GM12878 (cell line): ENCODE measurements at regions not wholly inside any gene's neighbourhood (a gene's known extent, or its start where the extent isn't known, plus 50 kb on each side); places are given as distances from the start of the nearest gene placed in this dataset.

ENCODE experiments used
- ATAC-seq: fragments of 200-7000 bp; cut with Tn5 transposase; 3 replicates; pipeline ENCODE4 v1.9.1; 2020; ENCODE audit warnings: mild to moderate bottlenecking, moderate library complexity
- BruUV-seq: library from RNA; stranded (reverse); fragments of 400-500 nt; replicated peaks from 2 replicates; lab custom pipeline; 2021; lab: Mats Ljungman, UMichigan
- CTCF ChIA-PET: fragments of 300-600 bp; sonication (Branson Sonifier 250); formaldehyde crosslinking; extraction: SDS; loops from one replicate; lab custom pipeline; 2021; ENCODE audit warnings: inconsistent platforms; lab: Yijun Ruan, JAX
- POLR2A ChIA-PET: fragments of 350-600 bp; formaldehyde crosslinking; extraction: SDS; loops from one replicate; lab custom pipeline; 2021; ENCODE audit warnings: inconsistent platforms; lab: Charles Lee
- RAD21 ChIA-PET: fragments of 300-600 bp; sonication (Branson Sonifier 250); formaldehyde crosslinking; loops from one replicate; lab custom pipeline; 2023; ENCODE audit warnings: antibody characterized with exemption; ENCODE audit not compliant: unreplicated experiment; lab: Charles Lee
- SMC1A ChIA-PET: fragments of 300-600 bp; sonication (Branson Sonifier 250); formaldehyde crosslinking; loops from one replicate; lab custom pipeline; 2023; ENCODE audit not compliant: unreplicated experiment, uncharacterized antibody; lab: Charles Lee
- DNase-seq: peaks from one replicate; pipeline ENCODE4 v3.0.0-alpha.2; 2011; ENCODE audit warnings: low read depth, low spot score
- FAIRE-seq: peaks from 3 replicates; lab custom pipeline; 2011; peaks lifted over from hg19 to GRCh38; lab: Jason Lieb, UNC
- H2AFZ ChIP-seq: 2 replicates; pipeline ENCODE4 v1.6.0; 2011; ENCODE audit warnings: low read depth, low read length, control low read depth; ENCODE audit not compliant: control insufficient read depth
- H3K27ac ChIP-seq: 2 replicates; pipeline ENCODE4 v1.5.1; 2011; ENCODE audit warnings: control low read depth; ENCODE audit not compliant: control insufficient read depth, insufficient read depth
- H3K27me3 ChIP-seq, 2 experiments: replicated peaks in 1 of 2; 2 replicates each; pipeline versions ENCODE4 v1.6.0 to v1.6.1; 2011; ENCODE audit warnings: low read length in 1 of 2; ENCODE audit not compliant: control insufficient read depth in 2 of 2, insufficient read depth in 2 of 2
- H3K36me3 ChIP-seq, 2 experiments: 2 replicates each; pipeline ENCODE4 v1.5.1; 2011; ENCODE audit warnings: low read length in 1 of 2; ENCODE audit not compliant: control insufficient read depth in 2 of 2, insufficient read depth in 2 of 2
- H3K4me1 ChIP-seq: 2 replicates; pipeline ENCODE4 v1.6.1; 2011; ENCODE audit warnings: mild to moderate bottlenecking, low read length, moderate library complexity, mixed read lengths; ENCODE audit not compliant: control insufficient read depth, insufficient read depth
- H3K4me2 ChIP-seq: 2 replicates; pipeline ENCODE4 v1.6.0; 2011; ENCODE audit warnings: control low read depth; ENCODE audit not compliant: control insufficient read depth, insufficient read depth
- H3K4me3 ChIP-seq: fragments of 200-600 bp; sonication (generic); 2 replicates; pipeline ENCODE4 v1.5.1; 2016
- H3K79me2 ChIP-seq: 2 replicates; pipeline ENCODE4 v1.6.0; 2011; ENCODE audit warnings: low read length; ENCODE audit not compliant: control insufficient read depth, insufficient read depth
- H3K9ac ChIP-seq: 2 replicates; pipeline ENCODE4 v1.8.0; 2011; ENCODE audit warnings: low read length, control low read depth, mixed read lengths; ENCODE audit not compliant: control insufficient read depth, insufficient read depth
- H3K9me3 ChIP-seq: replicated peaks from 3 replicates; pipeline ENCODE4 v1.5.1; 2011; ENCODE audit warnings: mild to moderate bottlenecking, low read length; ENCODE audit not compliant: control insufficient read depth, insufficient read depth
- H4K20me1 ChIP-seq: 2 replicates; pipeline ENCODE4 v1.6.0; 2011; ENCODE audit not compliant: control insufficient read depth, insufficient read depth
- BCL11A ChIP-seq: IDR thresholded peaks from 2 replicates; pipeline ENCODE4 v1.6.1; 2011; ENCODE audit warnings: low read depth, low read length
- CBFB ChIP-seq: IDR thresholded peaks from 2 replicates; pipeline ENCODE4 v1.6.1; 2016; ENCODE audit warnings: antibody characterized with exemption, low read depth
- CBX3 ChIP-seq: fragments of 200-600 bp; sonication (generic); IDR thresholded peaks from 2 replicates; pipeline ENCODE4 v1.6.1; 2016; ENCODE audit warnings: low read depth, borderline replicate concordance
- CREB1 ChIP-seq: IDR thresholded peaks from 2 replicates; pipeline ENCODE4 v1.6.1; 2012; ENCODE audit warnings: low read depth, mild to moderate bottlenecking, inconsistent platforms
- EGR1 ChIP-seq, 2 experiments: IDR thresholded peaks; 1 replicate in 1 of 2; 2 replicates in 1 of 2; pipeline ENCODE4 v1.6.1; 2011 to 2012; ENCODE audit warnings: low read depth in 2 of 2, low read length in 2 of 2, borderline replicate concordance in 1 of 2, mild to moderate bottlenecking in 1 of 2, moderate library complexity in 1 of 2
- ESRRA ChIP-seq: IDR thresholded peaks from 2 replicates; pipeline ENCODE4 v1.6.1; 2012; ENCODE audit warnings: mild to moderate bottlenecking, low read length, improper control_type of control experiment
- HDGF ChIP-seq: fragments of 450-650 bp; IDR thresholded peaks from 2 replicates; pipeline ENCODE4 v1.6.1; 2016; ENCODE audit warnings: antibody characterized with exemption
- HSF1 ChIP-seq: fragments of 150-350 bp; IDR thresholded peaks from 2 replicates; pipeline ENCODE4 v1.6.1; 2014; ENCODE audit warnings: mild to moderate bottlenecking, low read depth, low read length
- NFYB ChIP-seq: IDR thresholded peaks from 2 replicates; pipeline ENCODE4 v1.6.1; 2011; ENCODE audit warnings: low read depth, mild to moderate bottlenecking, low read length, improper control_type of control experiment, moderate library complexity; ENCODE audit not compliant: insufficient read depth
- RAD51 ChIP-seq: fragments of 450-650 bp; IDR thresholded peaks from 2 replicates; pipeline ENCODE4 v1.6.1; 2016; ENCODE audit warnings: moderate library complexity, mild to moderate bottlenecking, inconsistent platforms
- RCOR1 ChIP-seq: conservative IDR thresholded peaks from 2 replicates; pipeline ENCODE4 v1.6.1; 2012; ENCODE audit warnings: low read depth, low read length, improper control_type of control experiment
- RELA ChIP-seq: fragments of 450-650 bp; IDR thresholded peaks from 2 replicates; pipeline ENCODE4 v1.8.0; 2014; ENCODE audit warnings: borderline replicate concordance; ENCODE audit not compliant: partially characterized antibody
- RFX5 ChIP-seq: IDR thresholded peaks from 2 replicates; pipeline ENCODE4 v1.6.1; 2011; ENCODE audit warnings: low read depth, low read length, improper control_type of control experiment
- SIN3A ChIP-seq: IDR thresholded peaks from 2 replicates; pipeline ENCODE4 v1.6.1; 2012; ENCODE audit warnings: low read depth, low read length, improper control_type of control experiment
- SRF ChIP-seq, 2 experiments: IDR thresholded peaks; 2 replicates each; pipeline ENCODE4 v1.6.1; 2011; ENCODE audit warnings: low read depth in 2 of 2, low read length in 2 of 2, mild to moderate bottlenecking in 1 of 2, moderate library complexity in 1 of 2
- ZNF207 ChIP-seq: fragments of 450-650 bp; IDR thresholded peaks from 2 replicates; pipeline ENCODE4 v1.6.1; 2014; ENCODE audit warnings: antibody characterized with exemption, mild to moderate bottlenecking, borderline replicate concordance
- ZNF274 ChIP-seq: IDR thresholded peaks from one replicate; pipeline ENCODE4 v1.8.0; 2011; ENCODE audit not compliant: insufficient read length, insufficient read depth
- ZNF687 ChIP-seq: fragments of 450-650 bp; IDR thresholded peaks from 2 replicates; pipeline ENCODE4 v1.6.1; 2017; ENCODE audit warnings: mild to moderate bottlenecking, moderate library complexity
- ZZZ3 ChIP-seq: IDR thresholded peaks from 2 replicates; pipeline ENCODE4 v1.6.1; 2011; ENCODE audit warnings: low read depth; ENCODE audit not compliant: control insufficient read depth, insufficient read length
- WGBS: methylation state at CpG from one replicate; pipeline ENCODE4 v1.1.6; 2016; ENCODE audit warnings: low lambda C conversion rate; ENCODE audit not compliant: insufficient replicate concordance, insufficient coverage; ENCODE audit errors: missing lambda C conversion rate; 5-methylcytosine and 5-hydroxymethylcytosine counted together
- in situ Hi-C: fragments of 300-500 bp; cut with MboI; formaldehyde crosslinking; loops from 9 replicates; pipeline ENCODE4 v1.14.3; 2018; ENCODE audit warnings: mixed read lengths
- intact Hi-C: fragments of 100-400 bp; cut with micrococcal nuclease; formaldehyde crosslinking; loops from one replicate; pipeline ENCODE4 v1.14.2; 2022; ENCODE audit not compliant: unreplicated experiment
- TF ChIP-seq, protein P1 (sequence below): fragments of 450-650 bp; IDR thresholded peaks from 2 replicates; pipeline ENCODE4 v1.6.1; 2014; ENCODE audit warnings: mild to moderate bottlenecking

DNA sequence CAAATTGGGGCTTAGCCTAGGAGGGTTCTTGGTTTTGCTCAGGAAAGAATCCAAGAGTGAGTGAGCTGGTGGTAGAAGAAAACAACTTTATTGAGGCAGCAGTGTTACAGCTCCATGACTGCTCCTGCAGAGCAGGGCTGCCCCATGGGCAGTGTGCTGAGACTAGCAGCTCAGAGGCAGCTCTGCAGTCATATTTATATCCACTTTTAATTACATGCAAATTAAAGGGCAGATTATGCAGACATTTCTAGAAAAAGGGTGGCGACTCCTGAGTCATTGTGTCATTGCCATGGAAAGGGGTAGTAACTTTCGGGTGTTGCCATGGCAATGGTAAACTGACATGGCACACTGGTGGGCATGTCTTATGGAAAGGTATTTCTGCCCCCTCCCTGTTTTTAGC is 202.2 kb downstream of the CLCN4 start (continued):
- TF ChIP-seq EGR1 (IDR thresholded peaks at IDR 0.05; ENCODE audit: borderline replicate concordance in 1 of 2, low read depth in 2 of 2, low read length in 2 of 2) (no peak), BCL11A (no peak), ZNF207 (no peak), HSF1 (no peak), RCOR1 (no peak)

- no peak for FAIRE-seq
- no peak for ATAC-seq
- no TSS peak for BruUV-seq
- TF ChIP-seq CBX3 (no peak), SIN3A (no peak), CBFB (no peak), HDGF (no peak), RELA (no peak), ZNF687 (no peak), ZNF274 (no peak), RAD51 (no peak), RFX5 (no peak), ESRRA (no peak), NFYB (no peak), ZZZ3 (no peak), CREB1 (no peak), SRF (IDR thresholded peaks at IDR 0.05; ENCODE audit: low read depth in 2 of 2, low read length in 2 of 2) (no peak)
- TF ChIP-seq, protein P1, sequence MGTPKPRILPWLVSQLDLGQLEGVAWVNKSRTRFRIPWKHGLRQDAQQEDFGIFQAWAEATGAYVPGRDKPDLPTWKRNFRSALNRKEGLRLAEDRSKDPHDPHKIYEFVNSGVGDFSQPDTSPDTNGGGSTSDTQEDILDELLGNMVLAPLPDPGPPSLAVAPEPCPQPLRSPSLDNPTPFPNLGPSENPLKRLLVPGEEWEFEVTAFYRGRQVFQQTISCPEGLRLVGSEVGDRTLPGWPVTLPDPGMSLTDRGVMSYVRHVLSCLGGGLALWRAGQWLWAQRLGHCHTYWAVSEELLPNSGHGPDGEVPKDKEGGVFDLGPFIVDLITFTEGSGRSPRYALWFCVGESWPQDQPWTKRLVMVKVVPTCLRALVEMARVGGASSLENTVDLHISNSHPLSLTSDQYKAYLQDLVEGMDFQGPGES: no peak
Measured at GRCh38 chrX:10360116-10360515, 203.3 kb downstream of the CLCN4 start.

More at GRCh38 chrX:10360116-10360515, 203.3 kb downstream of the CLCN4 start:
- SMC1A ChIA-PET: interaction anchor here (1.0 kb wide), 1 partner anchor 10 kb away, joined by 3 read pairs; no protein-coding TSS in a partner anchor
- WGBS: 34% methylated on average over 5 of the region's 5 CpGs
- Histone ChIP-seq H3K36me3 (no peaks in the 10 kb centered on the region), H3K27ac (no peak overlapping the region), H3K4me3 (no peak overlapping the region), H3K9ac (no peak overlapping the region), H2AFZ (no peak overlapping the region), H4K20me1 (no peaks in the 10 kb centered on the region), H3K9me3 (no peaks in the 10 kb centered on the region), H3K4me2 (no peak overlapping the region), H3K79me2 (no peaks in the 10 kb centered on the region), H3K27me3 (no peaks in the 10 kb centered on the region), H3K4me1 (no peaks in the 10 kb centered on the region)
- intact Hi-C loops: no loop called here
- DNase-seq: no peak
- CTCF ChIA-PET: interaction anchor here (0.7 kb wide), 1 partner anchor 32 kb away, joined by 3 read pairs; no protein-coding TSS in a partner anchor
- in situ Hi-C loops: no loop called here
- RAD21 ChIA-PET: no interaction called here
- POLR2A ChIA-PET: no interaction called here
